GM18519 (cell line): ENCODE measurements at regions not wholly inside any gene's neighbourhood (a gene's known extent, or its start where the extent isn't known, plus 50 kb on each side); places are given as distances from the start of the nearest gene placed in this dataset.
"Not testable (repeated sequence)": the region's sequence is repeated elsewhere in the genome, so short reads cannot be mapped to it uniquely, and the experiment has no call there.

Source experiments
- ATAC-seq: cut with Tn5 transposase; IDR thresholded peaks from one replicate; pipeline ENCODE4 v1.9.1; 2021; ENCODE audit warnings: mild to moderate bottlenecking, moderate library complexity; ENCODE audit not compliant: unreplicated experiment, low FRiP score

DNA sequence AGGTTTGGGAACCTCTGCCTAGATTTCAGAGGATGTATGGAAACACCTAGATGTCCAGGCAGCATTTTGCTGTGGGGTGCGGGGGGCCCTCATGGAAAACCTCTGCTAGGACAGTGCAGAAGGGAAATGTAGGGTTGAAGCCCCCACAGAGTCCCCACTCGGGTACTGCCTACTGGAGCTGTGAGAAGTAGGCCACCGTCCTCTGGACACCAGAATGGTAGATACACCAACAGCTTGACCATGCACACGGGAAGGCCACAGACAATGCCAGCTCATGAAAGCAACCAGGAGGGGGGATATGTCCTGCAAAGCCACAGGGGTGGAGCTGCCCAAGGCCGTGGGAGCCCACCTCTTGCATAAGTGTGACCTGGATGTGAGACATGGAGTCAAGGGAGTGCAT lies 1336.5 kb downstream of the SPATA31A7 start:
- not testable (repeated sequence) for ATAC-seq

- not testable (repeated sequence) for ATAC-seq
These were observed 1342.4 kb downstream of the SPATA31A7 start for GRCh38 chr9:62532162-62532776.

DNA sequence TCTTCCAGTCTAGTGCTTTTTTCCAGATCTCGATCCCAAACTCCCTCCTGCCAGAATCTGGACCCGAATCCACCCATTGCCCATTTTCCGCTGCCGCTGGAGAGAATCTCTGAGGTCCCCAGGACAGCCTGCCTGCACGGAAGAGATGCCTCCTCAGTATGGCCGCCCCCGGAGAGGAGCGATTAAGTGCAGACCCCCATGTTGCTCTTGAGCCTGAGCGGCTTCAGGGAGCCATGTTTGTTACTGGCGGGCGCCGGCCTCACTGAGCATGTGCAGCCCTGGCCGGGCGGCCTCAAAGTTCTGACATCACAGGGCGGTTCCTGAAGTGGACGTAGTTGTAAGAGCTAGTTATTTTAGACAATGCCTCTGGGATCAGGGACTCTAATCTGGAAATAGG lies 1342.9 kb downstream of the SPATA31A7 start:
- not testable (repeated sequence) for ATAC-seq

DNA sequence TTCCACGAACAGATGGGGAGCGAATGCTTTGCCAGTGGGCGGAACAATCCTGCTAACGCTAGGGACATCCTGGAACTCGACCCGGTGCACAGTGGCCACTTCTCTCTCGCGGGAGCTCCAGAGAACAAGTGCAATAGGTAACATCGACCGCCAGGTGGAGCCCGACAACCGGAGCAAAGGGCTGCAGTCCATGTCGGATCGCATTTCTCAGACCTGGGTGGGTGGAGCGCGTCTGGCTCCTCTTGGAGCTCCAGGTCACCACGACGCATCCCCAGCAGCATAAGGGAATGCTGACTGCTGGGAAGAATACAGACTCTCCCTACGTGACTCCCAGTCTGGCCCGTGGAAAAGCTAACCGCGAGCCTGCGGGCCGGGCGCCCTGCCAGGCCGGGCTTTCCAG lies 1360.7 kb downstream of the SPATA31A7 start:
- ATAC-seq, result peak; percentile 89

DNA sequence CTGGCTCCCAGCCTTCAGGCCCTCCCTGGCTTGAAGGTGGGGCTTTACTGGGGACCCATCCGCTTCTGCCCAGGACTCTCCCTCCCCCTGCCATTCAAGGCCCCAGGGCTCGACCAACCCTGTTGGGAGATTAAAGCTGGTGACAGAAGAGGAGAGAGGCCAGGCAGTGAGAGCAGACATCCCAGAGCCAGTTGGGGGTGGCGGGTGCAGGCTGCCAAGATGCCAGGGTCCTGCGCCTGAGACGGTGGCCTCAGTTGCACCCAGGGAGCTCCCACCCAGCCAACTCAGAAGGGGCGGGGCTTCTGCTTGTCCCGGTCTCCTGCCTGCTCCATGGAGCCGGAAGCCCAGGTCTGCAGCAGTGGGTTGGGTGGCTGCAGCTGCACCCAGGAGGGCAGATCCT lies 1370.8 kb downstream of the SPATA31A7 start:
- ATAC-seq, result not testable (repeated sequence)

GRCh38 chr9:62565132-62565531 lies 1375.3 kb downstream of the SPATA31A7 start:
- ATAC-seq, result not testable (repeated sequence)

DNA sequence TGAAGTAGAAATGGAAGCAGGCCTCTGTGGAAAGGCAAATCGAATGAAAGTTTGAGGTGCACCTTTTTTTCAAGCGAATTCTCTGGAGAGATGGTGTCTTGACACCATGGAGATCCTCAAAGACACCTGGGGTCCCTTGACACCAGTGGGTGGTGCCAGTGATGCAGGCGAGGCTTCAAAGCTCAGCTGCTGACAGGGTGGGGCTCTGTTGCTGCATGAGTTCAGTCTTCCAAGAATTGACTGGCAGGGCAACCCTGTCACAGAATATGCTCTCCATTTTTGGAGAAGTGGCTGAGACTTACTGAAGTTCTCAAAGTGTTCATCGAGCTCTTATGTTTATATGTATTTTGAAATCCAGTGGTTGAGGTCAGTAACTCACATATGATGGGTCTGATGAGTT lies 1376.6 kb downstream of the SPATA31A7 start:
- ATAC-seq, result not testable (repeated sequence)

GRCh38 chr9:62597128-62597527 lies 1407.3 kb downstream of the SPATA31A7 start:
- not testable (repeated sequence) for ATAC-seq
